Prostate gland (tissue), 2 donors: ENCODE measurements at regions not wholly inside any gene's neighbourhood (a gene's known extent, or its start where the extent isn't known, plus 50 kb on each side); places are given as distances from the start of the nearest gene placed in this dataset.

ENCODE experiments used
- DNase-seq: peaks from one replicate; pipeline ENCODE4 v3.0.0-alpha.2; 2019; ENCODE audit warnings: low spot score
- H3K27ac ChIP-seq, 2 donors: fragments of 200-600 bp; sonication (generic); 2 replicates each; pipeline ENCODE4 v1.5.1; 2017 to 2019
- H3K27me3 ChIP-seq: fragments of 200-600 bp; sonication (generic); replicated peaks from 2 replicates; pipeline ENCODE4 v1.5.1; 2019; ENCODE audit not compliant: insufficient read depth
- H3K36me3 ChIP-seq, 2 donors: fragments of 200-600 bp; sonication (generic); 1 replicate in 1 of 2; 2 replicates in 1 of 2; pipeline versions ENCODE4 v1.5.1 to v1.8.1; 2017 to 2019
- H3K4me1 ChIP-seq: fragments of 200-600 bp; sonication (generic); replicated peaks from 2 replicates; pipeline ENCODE4 v1.5.1; 2019
- H3K4me3 ChIP-seq, 2 donors: fragments of 200-600 bp; sonication (generic); 2 replicates each; pipeline ENCODE4 v1.5.1; 2017 to 2019
- H3K9me3 ChIP-seq: fragments of 200-600 bp; sonication (generic); 2 replicates; pipeline ENCODE4 v1.5.1; 2017
- POLR2A ChIP-seq: fragments of 450-650 bp; IDR thresholded peaks from one replicate; pipeline ENCODE4 v1.6.1; 2016; ENCODE audit warnings: antibody characterized with exemption, mild to moderate bottlenecking
- POLR2AphosphoS5 ChIP-seq: sonication (generic); formaldehyde crosslinking; IDR thresholded peaks from one replicate; pipeline ENCODE4 v1.6.1; 2017; ENCODE audit warnings: antibody characterized with exemption
- WGBS: methylation state at CpG from one replicate; pipeline ENCODE4 v1.1.5; 2018; 5-methylcytosine and 5-hydroxymethylcytosine counted together
- intact Hi-C: fragments of 100-400 bp; cut with DNase I; formaldehyde crosslinking; loops from one replicate; pipeline ENCODE4 v1.14.2; 2022
- TF ChIP-seq, protein P1 (sequence below), 4 experiments: fragments of 200-600 bp in 2 of 4; fragments of 450-650 bp in 2 of 4; sonication (generic) in 2 of 4; IDR thresholded peaks; 1 replicate in 3 of 4; 2 replicates in 1 of 4; pipeline ENCODE4 v1.5.1; 2016 to 2019; ENCODE audit warnings: antibody characterized with exemption in 4 of 4, mild to moderate bottlenecking in 2 of 4, moderate library complexity in 2 of 4

DNA sequence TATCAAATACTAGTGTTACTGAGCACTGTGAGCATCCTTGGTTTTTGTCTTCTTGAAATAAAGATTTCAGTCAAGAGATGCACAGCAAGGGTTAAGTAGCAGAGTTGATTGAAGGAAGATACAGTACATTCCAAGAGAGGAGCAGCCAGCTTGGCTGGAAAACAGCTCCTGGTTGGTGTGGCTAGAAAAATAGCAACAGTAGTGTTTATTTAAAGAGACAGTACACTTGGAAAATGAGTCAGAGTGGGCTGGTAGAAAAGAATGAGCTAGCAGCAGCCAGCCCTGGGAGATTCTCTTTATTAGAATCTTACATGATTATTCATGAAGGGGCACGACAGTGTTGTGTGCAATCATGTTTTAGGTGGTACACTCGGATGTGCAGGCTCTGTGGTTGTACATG, 1016.4 kb upstream of the SORCS1 start:
- Histone ChIP-seq H3K27me3 (no peaks in the 10 kb centered on the region), H3K36me3 (no peaks in the 10 kb centered on the region), H3K4me1 (no peaks in the 10 kb centered on the region), H3K9me3 (no peaks in the 10 kb centered on the region), H3K4me3 (no peak overlapping the region), H3K27ac (no peak overlapping the region)
- no peak for DNase-seq
- WGBS: 79% methylated on average over 2 of the region's 2 CpGs
- TF ChIP-seq POLR2AphosphoS5 (no peak), POLR2A (no peak)
- TF ChIP-seq, protein P1, sequence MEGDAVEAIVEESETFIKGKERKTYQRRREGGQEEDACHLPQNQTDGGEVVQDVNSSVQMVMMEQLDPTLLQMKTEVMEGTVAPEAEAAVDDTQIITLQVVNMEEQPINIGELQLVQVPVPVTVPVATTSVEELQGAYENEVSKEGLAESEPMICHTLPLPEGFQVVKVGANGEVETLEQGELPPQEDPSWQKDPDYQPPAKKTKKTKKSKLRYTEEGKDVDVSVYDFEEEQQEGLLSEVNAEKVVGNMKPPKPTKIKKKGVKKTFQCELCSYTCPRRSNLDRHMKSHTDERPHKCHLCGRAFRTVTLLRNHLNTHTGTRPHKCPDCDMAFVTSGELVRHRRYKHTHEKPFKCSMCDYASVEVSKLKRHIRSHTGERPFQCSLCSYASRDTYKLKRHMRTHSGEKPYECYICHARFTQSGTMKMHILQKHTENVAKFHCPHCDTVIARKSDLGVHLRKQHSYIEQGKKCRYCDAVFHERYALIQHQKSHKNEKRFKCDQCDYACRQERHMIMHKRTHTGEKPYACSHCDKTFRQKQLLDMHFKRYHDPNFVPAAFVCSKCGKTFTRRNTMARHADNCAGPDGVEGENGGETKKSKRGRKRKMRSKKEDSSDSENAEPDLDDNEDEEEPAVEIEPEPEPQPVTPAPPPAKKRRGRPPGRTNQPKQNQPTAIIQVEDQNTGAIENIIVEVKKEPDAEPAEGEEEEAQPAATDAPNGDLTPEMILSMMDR (IDR thresholded peaks at IDR 0.05): no peak
- intact Hi-C loops: no loop called here

DNA sequence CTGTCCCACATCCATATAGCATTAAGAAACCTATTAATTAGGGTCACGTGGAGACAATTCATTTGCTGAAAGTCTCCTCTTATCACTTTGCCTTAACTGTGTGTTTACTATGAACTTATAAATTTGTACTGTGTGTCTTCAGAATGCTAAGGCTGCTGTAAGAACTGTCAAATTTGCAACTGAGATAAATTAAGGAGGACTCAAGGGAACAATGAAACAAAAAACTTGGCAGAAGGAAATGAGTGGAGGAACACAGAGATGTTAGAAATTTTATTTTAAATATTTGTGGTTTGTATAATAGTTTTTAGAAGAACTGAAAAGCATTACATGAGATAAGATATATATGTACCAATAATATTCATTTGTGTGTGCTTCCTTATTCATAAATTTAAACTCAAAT, 1005.3 kb upstream of the SORCS1 start:
- Histone ChIP-seq H3K9me3 (no peaks in the 10 kb centered on the region), H3K4me3 (no peak overlapping the region), H3K27me3 (no peaks in the 10 kb centered on the region), H3K4me1 (no peaks in the 10 kb centered on the region), H3K36me3 (no peaks in the 10 kb centered on the region), H3K27ac (no peak overlapping the region)
- DNase-seq: no peak
- intact Hi-C loops: no loop called here
- 43% methylated on average over 1 of the region's 1 CpG for WGBS
- TF ChIP-seq, protein P1 (IDR thresholded peaks at IDR 0.05): no peak
- TF ChIP-seq POLR2A (no peak), POLR2AphosphoS5 (no peak)

DNA sequence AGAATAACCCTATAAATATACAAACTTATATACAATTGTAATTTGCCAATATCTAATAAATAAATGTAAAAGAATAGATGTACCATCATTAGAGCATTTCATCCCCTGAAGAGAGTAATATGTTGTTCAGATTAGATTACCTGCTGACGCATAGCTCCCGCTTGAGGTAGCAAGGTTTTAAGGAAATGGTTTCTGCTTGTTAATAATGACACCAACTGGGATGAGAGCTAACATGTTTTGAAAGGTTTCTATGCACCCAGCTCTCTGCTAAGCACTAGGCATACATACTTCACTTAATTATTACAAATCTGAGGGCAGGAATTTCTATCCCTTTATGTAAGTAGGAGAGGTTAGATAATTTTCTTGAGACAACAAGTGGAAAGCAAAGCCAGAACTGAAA, 1003.3 kb upstream of the SORCS1 start:
- Histone ChIP-seq H3K4me1 (no peaks in the 10 kb centered on the region), H3K36me3 (no peaks in the 10 kb centered on the region), H3K9me3 (no peaks in the 10 kb centered on the region), H3K27me3 (no peaks in the 10 kb centered on the region), H3K4me3 (no peak overlapping the region), H3K27ac (no peak overlapping the region)
- no peak for DNase-seq
- intact Hi-C loops: no loop called here
- TF ChIP-seq POLR2AphosphoS5: no peak
- TF ChIP-seq, protein P1 (IDR thresholded peaks at IDR 0.05): no peak
- no peak for TF ChIP-seq POLR2A
- 90% methylated on average over 2 of the region's 2 CpGs for WGBS

DNA sequence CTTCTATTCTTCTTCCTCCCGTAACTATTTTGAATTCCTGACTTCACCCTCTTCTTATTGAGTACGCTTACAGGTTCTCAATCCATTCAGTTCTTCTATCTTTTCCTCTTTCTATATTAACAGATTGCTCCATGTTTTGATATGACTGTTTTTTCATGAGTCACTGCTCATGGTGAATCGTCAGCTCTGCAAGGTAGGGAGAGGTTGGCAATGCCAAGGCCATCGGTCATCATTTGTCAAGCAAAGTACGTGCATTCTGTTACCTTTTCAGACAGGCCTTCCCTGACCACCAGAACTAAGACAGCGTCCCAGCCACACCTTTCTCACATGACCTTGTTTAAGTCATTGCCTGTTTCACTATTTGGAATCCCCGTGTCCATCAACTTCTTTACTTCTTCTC, 1001.9 kb upstream of the SORCS1 start:
- Histone ChIP-seq H3K27ac (no peak overlapping the region), H3K36me3 (no peaks in the 10 kb centered on the region), H3K9me3 (no peaks in the 10 kb centered on the region), H3K27me3 (no peaks in the 10 kb centered on the region), H3K4me3 (no peak overlapping the region), H3K4me1 (no peaks in the 10 kb centered on the region)
- intact Hi-C loops: no loop called here
- no peak for DNase-seq
- TF ChIP-seq, protein P1 (IDR thresholded peaks at IDR 0.05): no peak
- TF ChIP-seq POLR2AphosphoS5: no peak
- no peak for TF ChIP-seq POLR2A
- 90% methylated on average over 7 of the region's 7 CpGs for WGBS

DNA sequence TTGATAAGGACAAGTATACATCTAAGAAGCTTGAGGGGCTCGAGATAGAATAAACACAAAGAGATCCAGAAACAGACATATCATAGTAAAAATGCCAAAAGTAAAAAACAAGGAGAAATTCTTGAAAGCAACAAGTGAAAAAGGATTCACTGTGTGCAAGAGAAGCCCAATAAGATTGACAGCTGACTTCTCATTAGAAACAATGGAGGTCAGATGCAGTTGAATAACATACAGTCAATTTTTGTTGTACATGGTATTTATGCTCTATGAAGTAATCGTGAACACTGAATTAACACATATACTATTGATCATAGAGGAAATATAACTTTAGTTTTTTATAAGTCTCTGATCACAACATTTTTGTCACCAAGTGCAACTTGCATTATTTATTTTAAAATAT, 982.8 kb upstream of the SORCS1 start:
- H3K4me1 ChIP-seq: no peaks in the 10 kb centered on the region
- intact Hi-C loops: no loop called here
- no peaks in the 10 kb centered on the region for H3K36me3 ChIP-seq
- H3K4me3 ChIP-seq: no peak overlapping the region
- TF ChIP-seq POLR2A (no peak), POLR2AphosphoS5 (no peak)
- TF ChIP-seq, protein P1 (IDR thresholded peaks at IDR 0.05): no peak
- H3K27ac ChIP-seq: no peak overlapping the region
- no peaks in the 10 kb centered on the region for H3K9me3 ChIP-seq
- DNase-seq: no peak
- WGBS: 92% methylated on average over 2 of the region's 2 CpGs
- no peaks in the 10 kb centered on the region for H3K27me3 ChIP-seq
